HepG2 (cell line): ENCODE measurements at regions not wholly inside any gene's neighbourhood (a gene's known extent, or its start where the extent isn't known, plus 50 kb on each side); places are given as distances from the start of the nearest gene placed in this dataset.

Experiments used
- ATAC-seq: fragments of 200-7000 bp; cut with Tn5 transposase; 3 replicates; pipeline ENCODE4 v1.9.1; 2020; ENCODE audit warnings: mild to moderate bottlenecking, moderate library complexity
- BruUV-seq: library from RNA; stranded (reverse); fragments of 400-500 nt; replicated peaks from 2 replicates; lab custom pipeline; 2021; lab: Mats Ljungman, UMichigan
- CTCF ChIA-PET: fragments of 300-600 bp; formaldehyde crosslinking; extraction: SDS; loops from one replicate; lab custom pipeline; 2021; ENCODE audit warnings: low total read pairs, inconsistent platforms, low intra/inter-chr PET ratio; lab: Yijun Ruan, JAX
- POLR2A ChIA-PET: fragments of 350-600 bp; sonication (Branson Sonifier 250); formaldehyde crosslinking; loops from one replicate; lab custom pipeline; 2020; ENCODE audit warnings: antibody characterized with exemption, inconsistent platforms; lab: Yijun Ruan, JAX
- DNase-seq: peaks from one replicate; pipeline ENCODE4 v3.0.0-alpha.2; 2015; ENCODE audit warnings: low spot score
- FAIRE-seq: peaks from 3 replicates; lab custom pipeline; 2011; peaks lifted over from hg19 to GRCh38; lab: Jason Lieb, UNC
- H2AFZ ChIP-seq: one replicate; pipeline ENCODE4 v1.6.1; 2011; ENCODE audit warnings: low read length, inconsistent platforms
- H3K27ac ChIP-seq: fragments of 300-600 bp; 3 replicates; pipeline ENCODE4 v1.8.0; 2011; ENCODE audit warnings: mixed run types, mild to moderate bottlenecking, mixed read lengths, low read length, inconsistent platforms; ENCODE audit not compliant: insufficient read depth; ENCODE audit errors: extremely low read length
- H3K27me3 ChIP-seq, 2 experiments: fragments of 200-600 bp in 1 of 2; 2 replicates in 1 of 2; 3 replicates in 1 of 2; pipeline versions ENCODE4 v1.6.0 to v1.8.0; 2011; ENCODE audit warnings: low read length in 2 of 2, mild to moderate bottlenecking in 2 of 2, moderate library complexity in 2 of 2, inconsistent platforms in 1 of 2; ENCODE audit not compliant: insufficient read depth in 2 of 2, control insufficient read depth in 1 of 2
- H3K36me3 ChIP-seq, 2 experiments: fragments of 200-600 bp in 1 of 2; replicated peaks in 1 of 2; 2 replicates in 1 of 2; 3 replicates in 1 of 2; pipeline versions ENCODE4 v1.5.1 to v1.8.0; 2011; ENCODE audit warnings: low read length in 2 of 2, inconsistent platforms in 1 of 2; ENCODE audit not compliant: insufficient read depth in 2 of 2, control insufficient read depth in 1 of 2
- H3K4me1 ChIP-seq: 2 replicates; pipeline ENCODE4 v1.5.1; 2012; ENCODE audit warnings: low read length, inconsistent platforms; ENCODE audit not compliant: insufficient read depth
- H3K4me2 ChIP-seq: 2 replicates; pipeline ENCODE4 v1.6.0; 2011; ENCODE audit warnings: low read depth, low read length, inconsistent platforms
- H3K4me3 ChIP-seq, 3 experiments: fragments of 200-600 bp in 1 of 3; sonication (generic), shearing (Covaris generic) in 1 of 3; replicated peaks in 1 of 3; 2 replicates each; pipeline ENCODE4 v1.5.1; 2011 to 2016; ENCODE audit warnings: low read length in 3 of 3, inconsistent platforms in 2 of 3, low read depth in 2 of 3, mild to moderate bottlenecking in 2 of 3, control low read depth in 1 of 3, mixed read lengths in 1 of 3; ENCODE audit not compliant: insufficient read depth in 1 of 3
- H3K79me2 ChIP-seq: one replicate; pipeline ENCODE4 v1.6.1; 2011; ENCODE audit warnings: low read length, inconsistent platforms; ENCODE audit not compliant: insufficient read depth
- H3K9ac ChIP-seq: 2 replicates; pipeline ENCODE4 v1.6.0; 2011; ENCODE audit warnings: mild to moderate bottlenecking, low read depth, low read length, inconsistent platforms; ENCODE audit not compliant: insufficient read depth
- H3K9me3 ChIP-seq: 2 replicates; pipeline ENCODE4 v1.5.1; 2012; ENCODE audit warnings: mild to moderate bottlenecking, low read length
- H4K20me1 ChIP-seq: 2 replicates; pipeline ENCODE4 v1.6.0; 2011; ENCODE audit warnings: inconsistent platforms, mild to moderate bottlenecking, low read length, moderate library complexity; ENCODE audit not compliant: insufficient read depth
- ATAD3A ChIP-seq: sonication (generic); formaldehyde crosslinking; IDR thresholded peaks from 2 replicates; pipeline ENCODE4 v1.4.0; 2020; ENCODE audit warnings: missing genetic modification reagents
- BCL6 ChIP-seq: IDR thresholded peaks from 2 replicates; pipeline ENCODE4 v1.6.1; 2016; ENCODE audit warnings: missing genetic modification reagents, missing compliant biosample characterization
- CBFB ChIP-seq: sonication (generic); formaldehyde crosslinking; IDR thresholded peaks from 2 replicates; pipeline ENCODE4 v1.4.0; 2020; ENCODE audit warnings: missing genetic modification reagents
- EHMT2 ChIP-seq: fragments of 200-600 bp; sonication (generic); IDR thresholded peaks from 2 replicates; pipeline ENCODE4 v1.7.0; 2017; ENCODE audit warnings: antibody characterized with exemption, low read depth, low read length, borderline replicate concordance
- HES4 ChIP-seq: sonication (generic); formaldehyde crosslinking; IDR thresholded peaks from 2 replicates; pipeline ENCODE4 v1.9.0; 2021; ENCODE audit warnings: mild to moderate bottlenecking, missing genetic modification reagents, borderline replicate concordance
- HNRNPUL1 ChIP-seq: fragments of 200-400 bp; formaldehyde crosslinking; IDR thresholded peaks from 2 replicates; pipeline ENCODE4 v1.6.1; 2017; ENCODE audit warnings: low read depth, mild to moderate bottlenecking, low read length, moderate library complexity
- JUND ChIP-seq: sonication (generic); formaldehyde crosslinking; IDR thresholded peaks from 2 replicates; pipeline ENCODE4 v1.8.0; 2022; ENCODE audit warnings: mild to moderate bottlenecking, missing genetic modification reagents
- NFRKB ChIP-seq: fragments of 450-650 bp; IDR thresholded peaks from 2 replicates; pipeline ENCODE4 v1.6.1; 2017
- POGZ ChIP-seq: sonication (generic); formaldehyde crosslinking; IDR thresholded peaks from 2 replicates; pipeline ENCODE4 v1.4.0; 2020; ENCODE audit warnings: mild to moderate bottlenecking, missing genetic modification reagents
- RFXANK ChIP-seq: IDR thresholded peaks from 2 replicates; pipeline ENCODE4 v1.6.1; 2016
- ZNF12 ChIP-seq: sonication (generic); formaldehyde crosslinking; IDR thresholded peaks from 2 replicates; pipeline ENCODE4 v1.5.0; 2020; ENCODE audit warnings: missing genetic modification reagents
- ZNF326 ChIP-seq: sonication (generic); formaldehyde crosslinking; IDR thresholded peaks from 2 replicates; pipeline ENCODE4 v1.4.0; 2020; ENCODE audit warnings: missing genetic modification reagents, borderline replicate concordance
- ZNF350 ChIP-seq: sonication (generic); formaldehyde crosslinking; IDR thresholded peaks from 2 replicates; pipeline ENCODE4 v1.4.0; 2020; ENCODE audit warnings: mild to moderate bottlenecking, low read depth, missing genetic modification reagents, borderline replicate concordance
- WGBS: methylation state at CpG from one replicate; pipeline ENCODE4 v1.1.6; 2017; ENCODE audit warnings: low lambda C conversion rate; 5-methylcytosine and 5-hydroxymethylcytosine counted together
- in situ Hi-C: cut with HindIII; loops from 2 replicates; pipeline ENCODE4 v1.10.0; 2017; ENCODE audit warnings: low pct_unique_long_range_greater_than_20kb; ENCODE audit not compliant: extremely low pct_ligation_motif_present
- intact Hi-C: fragments of 100-400 bp; cut with micrococcal nuclease; formaldehyde crosslinking; loops from one replicate; pipeline ENCODE4 v1.10.0; 2022; ENCODE audit not compliant: unreplicated experiment
- TF ChIP-seq, protein P1 (sequence below): sonication (generic); formaldehyde crosslinking; IDR thresholded peaks from 2 replicates; pipeline ENCODE4 v1.5.1; 2020; ENCODE audit warnings: missing genetic modification reagents, mild to moderate bottlenecking, borderline replicate concordance
- TF ChIP-seq, protein P2 (sequence below): sonication (generic); formaldehyde crosslinking; IDR thresholded peaks from 2 replicates; pipeline ENCODE4 v1.5.0; 2020; ENCODE audit warnings: mild to moderate bottlenecking, missing genetic modification reagents
- TF ChIP-seq, protein P3 (sequence below), 2 experiments: fragments of 450-650 bp in 1 of 2; sonication (generic) in 1 of 2; formaldehyde crosslinking; IDR thresholded peaks; 2 replicates each; pipeline versions ENCODE4 v1.5.0 to v1.8.0; 2020 to 2022; ENCODE audit warnings: mild to moderate bottlenecking in 1 of 2, missing genetic modification reagents in 1 of 2

- no peak for DNase-seq
- Histone ChIP-seq H3K4me2 (no peak overlapping the region), H3K27me3 (no peaks in the 10 kb centered on the region; a peak in 1 of 5 replicates), H3K27ac (no peak overlapping the region), H3K9ac (no peak overlapping the region), H3K79me2 (no peaks in the 10 kb centered on the region), H2AFZ (no peak overlapping the region), H3K4me3 (no peak overlapping the region), H4K20me1 (no peaks in the 10 kb centered on the region), H3K36me3 (no peaks in the 10 kb centered on the region), H3K9me3 (no peaks in the 10 kb centered on the region), H3K4me1 (no peaks in the 10 kb centered on the region)
- intact Hi-C loops (no loop called here), in situ Hi-C loops (no loop called here)
- POLR2A ChIA-PET, result no interaction called here
- no peak for ATAC-seq
- no peak for TF ChIP-seq POGZ (CRISPR knock-in tag)
- TF ChIP-seq ATAD3A (CRISPR knock-in tag), result no peak
- no TSS peak for BruUV-seq
- no peak for FAIRE-seq
- 43% methylated on average over 1 of the region's 1 CpG for WGBS
- CTCF ChIA-PET, result no interaction called here
Measured at GRCh38 chr11:96960926-96961325, 571.1 kb downstream of the JRKL start.

GRCh38 chr11:96961931-96962330, 572.1 kb downstream of the JRKL start:
- no peak overlapping the region for H3K4me2 ChIP-seq
- BruUV-seq, result no TSS peak
- in situ Hi-C loops (no loop called here), intact Hi-C loops (no loop called here)
- H4K20me1 ChIP-seq, result no peaks in the 10 kb centered on the region
- no peak overlapping the region for H3K4me3 ChIP-seq
- ATAC-seq (no peak), DNase-seq (no peak), FAIRE-seq (no peak)
- H3K27me3 ChIP-seq, result no peaks in the 10 kb centered on the region; a peak in 1 of 5 replicates
- ChIA-PET POLR2A (no interaction called here), CTCF (no interaction called here)
- no peaks in the 10 kb centered on the region for H3K79me2 ChIP-seq
- no peak overlapping the region for H3K27ac ChIP-seq
- no peaks in the 10 kb centered on the region for H3K9me3 ChIP-seq
- no peak overlapping the region for H3K9ac ChIP-seq
- under 1% methylated on average over 4 of the region's 4 CpGs for WGBS
- H2AFZ ChIP-seq, result no peak overlapping the region
- H3K4me1 ChIP-seq, result no peaks in the 10 kb centered on the region
- H3K36me3 ChIP-seq, result no peaks in the 10 kb centered on the region
- TF ChIP-seq, protein P1, sequence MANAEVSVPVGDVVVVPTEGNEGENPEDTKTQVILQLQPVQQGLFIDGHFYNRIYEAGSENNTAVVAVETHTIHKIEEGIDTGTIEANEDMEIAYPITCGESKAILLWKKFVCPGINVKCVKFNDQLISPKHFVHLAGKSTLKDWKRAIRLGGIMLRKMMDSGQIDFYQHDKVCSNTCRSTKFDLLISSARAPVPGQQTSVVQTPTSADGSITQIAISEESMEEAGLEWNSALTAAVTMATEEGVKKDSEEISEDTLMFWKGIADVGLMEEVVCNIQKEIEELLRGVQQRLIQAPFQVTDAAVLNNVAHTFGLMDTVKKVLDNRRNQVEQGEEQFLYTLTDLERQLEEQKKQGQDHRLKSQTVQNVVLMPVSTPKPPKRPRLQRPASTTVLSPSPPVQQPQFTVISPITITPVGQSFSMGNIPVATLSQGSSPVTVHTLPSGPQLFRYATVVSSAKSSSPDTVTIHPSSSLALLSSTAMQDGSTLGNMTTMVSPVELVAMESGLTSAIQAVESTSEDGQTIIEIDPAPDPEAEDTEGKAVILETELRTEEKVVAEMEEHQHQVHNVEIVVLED (CRISPR knock-in tag), result no peak
- TF ChIP-seq, protein P2, sequence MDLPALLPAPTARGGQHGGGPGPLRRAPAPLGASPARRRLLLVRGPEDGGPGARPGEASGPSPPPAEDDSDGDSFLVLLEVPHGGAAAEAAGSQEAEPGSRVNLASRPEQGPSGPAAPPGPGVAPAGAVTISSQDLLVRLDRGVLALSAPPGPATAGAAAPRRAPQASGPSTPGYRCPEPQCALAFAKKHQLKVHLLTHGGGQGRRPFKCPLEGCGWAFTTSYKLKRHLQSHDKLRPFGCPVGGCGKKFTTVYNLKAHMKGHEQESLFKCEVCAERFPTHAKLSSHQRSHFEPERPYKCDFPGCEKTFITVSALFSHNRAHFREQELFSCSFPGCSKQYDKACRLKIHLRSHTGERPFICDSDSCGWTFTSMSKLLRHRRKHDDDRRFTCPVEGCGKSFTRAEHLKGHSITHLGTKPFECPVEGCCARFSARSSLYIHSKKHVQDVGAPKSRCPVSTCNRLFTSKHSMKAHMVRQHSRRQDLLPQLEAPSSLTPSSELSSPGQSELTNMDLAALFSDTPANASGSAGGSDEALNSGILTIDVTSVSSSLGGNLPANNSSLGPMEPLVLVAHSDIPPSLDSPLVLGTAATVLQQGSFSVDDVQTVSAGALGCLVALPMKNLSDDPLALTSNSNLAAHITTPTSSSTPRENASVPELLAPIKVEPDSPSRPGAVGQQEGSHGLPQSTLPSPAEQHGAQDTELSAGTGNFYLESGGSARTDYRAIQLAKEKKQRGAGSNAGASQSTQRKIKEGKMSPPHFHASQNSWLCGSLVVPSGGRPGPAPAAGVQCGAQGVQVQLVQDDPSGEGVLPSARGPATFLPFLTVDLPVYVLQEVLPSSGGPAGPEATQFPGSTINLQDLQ (CRISPR knock-in tag), result no peak
- no peak for TF ChIP-seq ZNF326 (CRISPR knock-in tag)
- no peak for TF ChIP-seq ZNF12 (CRISPR knock-in tag)
- no peak for TF ChIP-seq BCL6 (CRISPR knock-in tag)
- no peak for TF ChIP-seq HES4
- no peak for TF ChIP-seq HNRNPUL1
- no peak for TF ChIP-seq ZNF350
- TF ChIP-seq, protein P3, sequence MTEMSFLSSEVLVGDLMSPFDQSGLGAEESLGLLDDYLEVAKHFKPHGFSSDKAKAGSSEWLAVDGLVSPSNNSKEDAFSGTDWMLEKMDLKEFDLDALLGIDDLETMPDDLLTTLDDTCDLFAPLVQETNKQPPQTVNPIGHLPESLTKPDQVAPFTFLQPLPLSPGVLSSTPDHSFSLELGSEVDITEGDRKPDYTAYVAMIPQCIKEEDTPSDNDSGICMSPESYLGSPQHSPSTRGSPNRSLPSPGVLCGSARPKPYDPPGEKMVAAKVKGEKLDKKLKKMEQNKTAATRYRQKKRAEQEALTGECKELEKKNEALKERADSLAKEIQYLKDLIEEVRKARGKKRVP (CRISPR knock-in tag; IDR thresholded peaks at IDR 0.05), result no peak
- no peak for TF ChIP-seq EHMT2
- no peak for TF ChIP-seq JUND (CRISPR knock-in tag)
- TF ChIP-seq CBFB, result no peak
- TF ChIP-seq NFRKB, result no peak
- TF ChIP-seq RFXANK (CRISPR knock-in tag), result no peak
